Fibroblast of lung (primary cell): ENCODE measurements at regions not wholly inside any gene's neighbourhood (a gene's known extent, or its start where the extent isn't known, plus 50 kb on each side); places are given as distances from the start of the nearest gene placed in this dataset.

Experiments
- EZH2 ChIP-seq: IDR thresholded peaks from 2 replicates; pipeline ENCODE4 v1.5.1; 2012; ENCODE audit warnings: low read length, control low read depth, mild to moderate bottlenecking; ENCODE audit errors: missing control alignments
- TF ChIP-seq, protein P1 (sequence below), 2 donors: IDR thresholded peaks in 1 of 2; conservative IDR thresholded peaks in 1 of 2; 1 replicate in 1 of 2; 2 replicates in 1 of 2; pipeline ENCODE4 v1.5.1; 2011 to 2012; ENCODE audit warnings: low read length in 2 of 2, control low read depth in 1 of 2, inconsistent platforms in 1 of 2, low read depth in 1 of 2, mild to moderate bottlenecking in 1 of 2

DNA sequence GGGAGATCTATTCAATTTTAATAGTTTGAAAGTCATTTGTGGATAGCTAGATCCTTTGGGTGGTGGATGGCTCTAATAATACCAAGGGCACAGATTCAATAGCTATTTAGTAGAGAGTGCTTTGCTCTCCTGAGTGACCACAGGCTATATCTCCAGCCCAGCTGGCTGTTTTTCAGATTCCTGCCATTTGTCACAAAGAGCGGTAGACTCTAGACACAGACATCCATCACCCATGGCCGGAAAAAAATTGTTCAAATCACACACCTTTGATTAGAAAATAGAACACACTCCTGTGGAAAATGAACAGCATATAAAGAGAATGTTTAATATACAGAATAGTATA is 171.6 kb upstream of the MITF start:
- TF ChIP-seq, protein P1, sequence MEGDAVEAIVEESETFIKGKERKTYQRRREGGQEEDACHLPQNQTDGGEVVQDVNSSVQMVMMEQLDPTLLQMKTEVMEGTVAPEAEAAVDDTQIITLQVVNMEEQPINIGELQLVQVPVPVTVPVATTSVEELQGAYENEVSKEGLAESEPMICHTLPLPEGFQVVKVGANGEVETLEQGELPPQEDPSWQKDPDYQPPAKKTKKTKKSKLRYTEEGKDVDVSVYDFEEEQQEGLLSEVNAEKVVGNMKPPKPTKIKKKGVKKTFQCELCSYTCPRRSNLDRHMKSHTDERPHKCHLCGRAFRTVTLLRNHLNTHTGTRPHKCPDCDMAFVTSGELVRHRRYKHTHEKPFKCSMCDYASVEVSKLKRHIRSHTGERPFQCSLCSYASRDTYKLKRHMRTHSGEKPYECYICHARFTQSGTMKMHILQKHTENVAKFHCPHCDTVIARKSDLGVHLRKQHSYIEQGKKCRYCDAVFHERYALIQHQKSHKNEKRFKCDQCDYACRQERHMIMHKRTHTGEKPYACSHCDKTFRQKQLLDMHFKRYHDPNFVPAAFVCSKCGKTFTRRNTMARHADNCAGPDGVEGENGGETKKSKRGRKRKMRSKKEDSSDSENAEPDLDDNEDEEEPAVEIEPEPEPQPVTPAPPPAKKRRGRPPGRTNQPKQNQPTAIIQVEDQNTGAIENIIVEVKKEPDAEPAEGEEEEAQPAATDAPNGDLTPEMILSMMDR (conservative IDR thresholded peaks at IDR 0.05 in 1 of 2, IDR thresholded peaks at IDR 0.05 in 1 of 2; ENCODE audit: low read depth in 1 of 2, low read length in 2 of 2) = no peak
- TF ChIP-seq EZH2 = no peak
